ENCODE measurements at regions not wholly inside any gene's neighbourhood (a gene's known extent, or its start where the extent isn't known, plus 50 kb on each side); places are given as distances from the start of the nearest gene placed in this dataset.
"Not testable (repeated sequence)": the region's sequence is repeated elsewhere in the genome, so short reads cannot be mapped to it uniquely, and the experiment has no call there.

DNA sequence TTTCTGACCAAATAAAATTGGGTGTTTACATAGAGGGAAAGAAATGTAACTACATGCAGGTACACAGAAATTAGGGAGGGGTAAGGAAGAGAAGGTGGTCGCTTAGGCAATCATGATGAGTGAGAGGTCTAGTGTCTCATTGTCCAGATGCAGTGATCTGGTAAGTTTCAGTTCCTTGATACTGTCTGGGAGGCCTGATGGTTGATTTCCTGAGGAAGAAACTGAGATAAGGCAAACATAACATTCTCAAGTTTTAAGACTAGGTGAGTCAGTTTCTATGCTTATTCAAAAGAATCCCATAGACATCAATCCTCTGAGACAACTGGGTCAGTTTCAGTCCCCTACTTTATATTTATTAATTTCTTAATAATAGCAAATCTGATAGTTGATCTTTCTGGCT, 843.3 kb upstream of the CDH10 start:
- peaks cover 0 to 2% of the 10 kb centered on the region in 2 donors for H3K36me3 Mint-ChIP-seq (ENCODE audit: insufficient read depth in 2 of 2)

DNA sequence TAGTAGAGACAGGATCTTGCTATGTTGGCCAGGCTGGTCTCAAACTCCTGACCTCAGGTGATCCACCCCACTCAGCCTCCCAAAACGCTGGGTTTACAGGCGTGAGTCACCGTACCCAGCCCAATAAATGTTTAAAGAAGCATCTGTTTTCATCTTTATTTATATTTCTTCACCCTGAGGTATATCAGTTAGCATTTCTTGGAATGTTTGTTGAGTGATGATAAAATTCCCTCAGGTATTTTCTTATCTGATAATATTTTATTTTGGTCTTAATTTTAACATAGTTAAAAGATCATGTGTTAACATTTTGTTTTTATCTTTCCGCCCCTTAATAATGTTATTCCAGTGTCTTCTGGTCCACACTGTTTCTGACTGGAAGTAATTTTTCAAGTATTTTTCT, 839.6 kb upstream of the CDH10 start:
- Mint-ChIP-seq H3K27ac (no peak overlapping the region), H3K4me1 (ENCODE audit: low read depth) (no peaks in the 10 kb centered on the region), H3K9me3 (peaks cover 12 to 18% of the 10 kb centered on the region in 2 donors), H3K27me3 (ENCODE audit: low read depth) (no peaks in the 10 kb centered on the region), H3K4me3 (no peak overlapping the region), H3K36me3 (ENCODE audit: insufficient read depth in 2 of 2) (peaks cover 0 to 2% of the 10 kb centered on the region in 2 donors)
- DNase-seq (no peak), ATAC-seq (replicated peaks in 1 of 2) (no peak)

More for the DNA sequence above, 843.3 kb upstream of the CDH10 start:
- ATAC-seq (replicated peaks in 1 of 2) (no peak), DNase-seq (no peak)
- no peaks in the 10 kb centered on the region for H3K4me1 Mint-ChIP-seq (ENCODE audit: low read depth)
- H3K9me3 Mint-ChIP-seq, result peaks cover 12 to 15% of the 10 kb centered on the region in 2 donors
- H3K4me3 Mint-ChIP-seq, result no peak overlapping the region
- no peak overlapping the region for H3K27ac Mint-ChIP-seq
- no peaks in the 10 kb centered on the region for H3K27me3 Mint-ChIP-seq (ENCODE audit: low read depth)

DNA sequence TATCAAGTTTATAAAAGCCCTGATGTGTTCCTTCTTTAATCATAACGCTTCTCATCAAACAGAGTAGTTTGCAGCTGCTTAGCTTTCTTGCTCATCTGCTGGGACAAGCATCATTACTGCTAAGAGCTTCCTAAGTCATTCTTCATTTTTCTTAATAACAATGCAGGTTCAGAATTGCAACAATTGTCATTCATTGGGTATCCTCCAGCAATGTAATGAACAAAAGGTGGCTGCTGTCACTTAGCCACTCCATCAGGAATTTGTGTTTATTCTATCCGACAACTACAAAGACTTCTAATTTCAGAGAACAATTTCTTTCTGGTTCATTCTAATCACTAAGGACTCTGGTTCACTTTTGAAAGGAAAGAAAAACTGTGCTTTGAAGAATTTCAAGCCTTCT, 836.7 kb upstream of the CDH10 start:
- no peak for ATAC-seq (replicated peaks in 1 of 2)
- Mint-ChIP-seq H3K9me3 (peaks cover 8 to 11% of the 10 kb centered on the region in 2 donors), H3K36me3 (ENCODE audit: insufficient read depth in 2 of 2) (peaks cover 0 to 2% of the 10 kb centered on the region in 2 donors), H3K4me3 (no peak overlapping the region), H3K27me3 (ENCODE audit: low read depth) (no peaks in the 10 kb centered on the region), H3K27ac (no peak overlapping the region), H3K4me1 (ENCODE audit: low read depth) (no peaks in the 10 kb centered on the region)
- DNase-seq, result no peak

DNA sequence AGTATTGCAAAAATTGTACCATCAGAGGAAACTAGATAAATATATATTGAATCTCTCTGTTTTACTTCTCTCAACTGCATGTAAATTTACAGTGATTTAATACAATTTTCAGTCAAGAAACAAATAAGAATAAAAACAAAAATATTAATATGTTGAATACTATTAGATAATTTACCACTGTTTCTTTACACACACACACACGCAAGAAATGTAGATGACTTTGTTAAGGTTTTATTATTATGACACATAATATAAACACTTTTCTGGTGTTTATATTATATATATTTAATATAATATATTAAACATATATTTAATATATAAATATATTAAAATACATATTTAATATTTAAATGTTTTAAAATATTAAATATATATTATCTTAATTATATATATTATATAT, 814.3 kb upstream of the CDH10 start:
- peaks cover 10 to 14% of the 10 kb centered on the region in 2 donors for H3K9me3 Mint-ChIP-seq
- H3K4me3 Mint-ChIP-seq, result no peak overlapping the region
- H3K4me1 Mint-ChIP-seq (ENCODE audit: low read depth), result no peaks in the 10 kb centered on the region
- H3K36me3 Mint-ChIP-seq (ENCODE audit: insufficient read depth in 2 of 2), result peaks cover 0 to 4% of the 10 kb centered on the region in 2 donors
- no peak overlapping the region for H3K27ac Mint-ChIP-seq
- no peaks in the 10 kb centered on the region for H3K27me3 Mint-ChIP-seq (ENCODE audit: low read depth)
- DNase-seq (no peak), ATAC-seq (replicated peaks in 1 of 2) (no peak)

DNA sequence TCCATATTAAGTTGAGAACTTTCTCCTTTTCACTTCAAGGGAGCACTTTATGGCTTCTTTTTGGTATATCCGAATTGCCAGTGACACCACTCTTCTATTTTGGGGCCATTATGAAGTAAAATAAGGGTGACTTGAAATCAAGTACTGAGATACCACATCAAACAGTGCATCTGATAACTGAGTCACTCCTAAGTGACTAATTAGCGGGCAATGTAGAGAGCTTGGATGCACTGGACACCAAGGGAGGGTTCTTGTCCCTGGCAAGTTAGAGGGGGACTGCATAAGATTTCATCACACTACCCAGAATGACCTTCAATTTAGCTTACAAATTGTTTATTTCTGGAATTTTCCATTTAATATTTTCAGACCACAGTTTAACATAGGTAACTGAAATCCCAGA, 813.9 kb upstream of the CDH10 start:
- peak in 1 of 2 donors; percentile 37 for ATAC-seq (replicated peaks in 1 of 2)
- H3K9me3 Mint-ChIP-seq, result peaks cover 10 to 14% of the 10 kb centered on the region in 2 donors
- no peaks in the 10 kb centered on the region for H3K27me3 Mint-ChIP-seq (ENCODE audit: low read depth)
- DNase-seq, result no peak
- H3K27ac Mint-ChIP-seq, result no peak overlapping the region
- no peak overlapping the region for H3K4me3 Mint-ChIP-seq
- H3K4me1 Mint-ChIP-seq (ENCODE audit: low read depth), result no peaks in the 10 kb centered on the region
- H3K36me3 Mint-ChIP-seq (ENCODE audit: insufficient read depth in 2 of 2), result peaks cover 0 to 4% of the 10 kb centered on the region in 2 donors

DNA sequence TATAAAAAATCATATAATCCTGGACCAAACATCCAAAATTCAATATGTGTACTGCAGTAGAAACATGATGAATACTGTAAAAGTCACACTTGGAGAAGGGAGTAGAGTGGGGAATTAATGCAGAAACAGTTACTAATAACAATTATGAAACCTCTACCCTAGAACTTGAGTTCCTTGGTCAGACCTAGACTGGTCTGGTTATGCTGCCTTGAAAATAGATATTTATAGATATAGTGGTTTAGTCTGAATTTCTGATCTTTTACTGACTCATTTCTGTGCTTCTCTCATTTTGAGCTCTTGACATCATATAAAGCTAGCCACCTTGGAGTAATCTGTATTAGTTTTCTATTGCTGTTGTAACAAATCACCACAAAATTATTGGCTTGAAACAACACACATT, 808.7 kb upstream of the CDH10 start:
- no peak for DNase-seq
- ATAC-seq (replicated peaks in 1 of 2), result no peak
- Mint-ChIP-seq H3K27me3 (ENCODE audit: low read depth) (no peaks in the 10 kb centered on the region), H3K9me3 (peaks cover 5 to 8% of the 10 kb centered on the region in 2 donors), H3K27ac (no peak overlapping the region), H3K4me3 (no peak overlapping the region), H3K4me1 (ENCODE audit: low read depth) (no peaks in the 10 kb centered on the region), H3K36me3 (ENCODE audit: insufficient read depth in 2 of 2) (peaks cover 0 to 1% of the 10 kb centered on the region in 2 donors)

DNA sequence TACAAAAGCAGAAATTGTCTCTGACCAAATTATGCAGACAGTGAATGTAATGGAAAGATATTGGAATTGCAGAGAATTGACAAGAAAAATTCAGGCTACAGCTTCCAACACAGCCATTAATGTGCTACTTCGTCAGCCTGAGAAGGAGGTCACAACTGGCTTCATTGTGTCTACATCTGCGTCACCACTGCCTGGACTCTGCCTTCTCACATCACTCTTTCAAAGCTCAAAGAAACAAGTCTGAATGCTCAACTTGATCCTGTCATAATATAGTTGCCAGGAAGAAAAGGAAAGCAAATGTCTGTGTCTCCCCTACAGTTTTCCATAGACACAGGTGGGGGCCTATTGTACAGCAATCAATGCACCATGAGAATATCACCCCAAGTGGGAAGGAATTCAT, 806.5 kb upstream of the CDH10 start:
- Mint-ChIP-seq H3K4me1 (ENCODE audit: low read depth) (no peaks in the 10 kb centered on the region), H3K4me3 (no peak overlapping the region), H3K36me3 (ENCODE audit: insufficient read depth in 2 of 2) (no peaks in the 10 kb centered on the region), H3K9me3 (peaks cover 5% of the 10 kb centered on the region in 2 donors), H3K27me3 (ENCODE audit: low read depth) (no peaks in the 10 kb centered on the region), H3K27ac (no peak overlapping the region)
- ATAC-seq (replicated peaks in 1 of 2) (no peak), DNase-seq (no peak)

DNA sequence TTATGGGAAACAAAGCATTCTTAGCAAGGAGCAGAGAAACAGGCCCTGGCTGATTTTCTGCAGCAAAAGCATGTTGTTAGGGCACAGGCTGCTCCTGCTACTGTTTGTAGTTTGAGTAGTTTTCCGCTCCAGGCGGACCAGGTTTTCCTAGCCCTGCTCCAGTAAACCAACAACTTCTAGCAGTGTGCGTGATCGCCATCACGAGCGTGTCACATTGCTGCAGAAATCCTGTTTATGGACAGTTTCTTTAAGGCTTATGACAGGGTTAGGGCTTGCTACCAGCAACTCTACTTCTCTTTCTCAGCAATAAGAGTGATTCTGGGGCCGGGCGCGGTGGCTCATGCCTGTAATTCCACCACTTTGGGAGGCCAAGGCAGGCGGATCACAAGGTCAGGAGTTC, 803.9 kb upstream of the CDH10 start:
- Mint-ChIP-seq H3K27me3 (ENCODE audit: low read depth) (no peaks in the 10 kb centered on the region), H3K36me3 (ENCODE audit: insufficient read depth in 2 of 2) (peaks cover 0 to 1% of the 10 kb centered on the region in 2 donors), H3K27ac (no peak overlapping the region), H3K4me1 (ENCODE audit: low read depth) (no peaks in the 10 kb centered on the region), H3K9me3 (peaks cover 1 to 6% of the 10 kb centered on the region in 2 donors), H3K4me3 (no peak overlapping the region)
- DNase-seq, result no peak
- no peak for ATAC-seq (replicated peaks in 1 of 2)

DNA sequence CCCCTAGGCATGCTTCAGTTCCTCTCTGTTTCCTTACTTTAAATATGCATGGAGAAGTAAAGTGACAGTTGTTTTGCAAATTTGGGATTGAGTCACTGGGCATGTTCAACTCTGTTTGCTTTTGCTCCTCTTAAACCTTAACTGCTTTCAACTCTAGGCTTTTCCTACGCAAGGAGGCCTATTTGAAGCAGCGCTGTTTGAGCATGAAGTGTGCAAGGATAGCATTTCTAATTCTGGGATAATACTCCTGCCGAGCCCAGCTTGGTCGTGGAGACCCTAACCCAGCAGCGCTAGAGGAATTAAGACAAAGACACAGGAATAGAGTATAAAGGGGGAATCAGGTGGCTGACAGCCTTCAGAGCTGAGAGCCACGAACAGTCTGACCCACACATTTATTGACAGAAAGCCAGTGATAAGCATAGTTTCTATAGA, 803.4 kb upstream of the CDH10 start:
- H3K27me3 Mint-ChIP-seq (ENCODE audit: low read depth), result no peaks in the 10 kb centered on the region
- no peaks in the 10 kb centered on the region for H3K4me1 Mint-ChIP-seq (ENCODE audit: low read depth)
- H3K9me3 Mint-ChIP-seq, result peaks cover 0 to 6% of the 10 kb centered on the region in 2 donors
- no peak for DNase-seq
- no peak overlapping the region for H3K4me3 Mint-ChIP-seq
- no peak for ATAC-seq (replicated peaks in 1 of 2)
- H3K27ac Mint-ChIP-seq, result no peak overlapping the region
- H3K36me3 Mint-ChIP-seq (ENCODE audit: insufficient read depth in 2 of 2), result peaks cover 0 to 1% of the 10 kb centered on the region in 2 donors

DNA sequence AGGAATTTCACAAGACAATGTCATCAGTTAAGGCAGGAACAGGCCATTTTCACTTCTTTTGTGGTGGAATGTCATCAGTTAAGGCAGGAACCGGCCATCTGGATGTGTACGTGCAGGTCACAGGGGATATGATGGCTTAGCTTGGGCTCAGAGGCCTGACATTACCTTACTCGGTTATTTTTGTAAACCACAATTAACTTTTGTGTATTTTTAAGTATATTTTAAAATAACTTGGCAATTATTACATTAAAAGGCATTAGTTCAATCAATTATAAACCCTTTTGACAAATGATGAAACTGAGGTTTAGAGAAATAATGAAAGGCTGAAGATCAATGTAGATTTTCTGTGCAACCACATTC, 801.3 kb upstream of the CDH10 start:
- not testable (repeated sequence) for H3K9me3 Mint-ChIP-seq; H3K27me3 Mint-ChIP-seq (ENCODE audit: low read depth); H3K4me1 Mint-ChIP-seq (ENCODE audit: low read depth); H3K36me3 Mint-ChIP-seq (ENCODE audit: insufficient read depth in 2 of 2); H3K27ac Mint-ChIP-seq; H3K4me3 Mint-ChIP-seq; DNase-seq; ATAC-seq (replicated peaks in 1 of 2)

DNA sequence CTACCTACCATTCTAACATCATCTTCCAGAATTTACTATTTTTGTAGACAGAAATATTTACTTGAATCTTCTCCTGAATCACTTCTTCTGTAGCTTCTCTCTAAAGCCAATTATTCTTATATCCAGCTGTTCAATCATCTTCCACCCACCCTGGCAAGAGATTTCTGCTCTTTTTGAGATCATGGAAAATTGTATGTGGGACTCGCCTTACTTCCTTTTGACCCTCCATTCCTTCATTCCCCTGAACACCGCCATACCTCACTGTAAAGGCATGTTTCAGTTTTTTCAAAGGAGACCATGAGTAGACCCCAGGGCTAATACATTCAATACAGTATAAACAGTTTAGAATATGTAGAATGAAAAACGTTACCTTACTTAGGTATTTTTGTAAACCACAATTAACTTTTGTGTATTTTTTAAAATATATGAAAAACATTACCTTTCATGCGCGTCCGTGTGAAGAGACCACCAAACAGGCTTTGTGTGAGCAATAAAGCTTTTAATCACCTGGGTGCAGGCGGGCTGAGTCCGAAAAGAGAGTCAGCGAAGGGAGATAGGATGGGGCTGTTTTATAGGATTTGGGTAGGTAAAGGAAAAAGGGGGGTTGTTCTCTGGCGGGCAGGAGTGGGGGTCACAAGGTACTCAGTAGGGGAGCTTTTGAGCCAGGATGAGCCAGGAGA, 800.7 kb upstream of the CDH10 start:
- H3K27ac Mint-ChIP-seq; H3K4me1 Mint-ChIP-seq (ENCODE audit: low read depth); DNase-seq; H3K4me3 Mint-ChIP-seq; H3K27me3 Mint-ChIP-seq (ENCODE audit: low read depth); ATAC-seq (replicated peaks in 1 of 2); H3K9me3 Mint-ChIP-seq; H3K36me3 Mint-ChIP-seq (ENCODE audit: insufficient read depth in 2 of 2): not testable (repeated sequence)

DNA sequence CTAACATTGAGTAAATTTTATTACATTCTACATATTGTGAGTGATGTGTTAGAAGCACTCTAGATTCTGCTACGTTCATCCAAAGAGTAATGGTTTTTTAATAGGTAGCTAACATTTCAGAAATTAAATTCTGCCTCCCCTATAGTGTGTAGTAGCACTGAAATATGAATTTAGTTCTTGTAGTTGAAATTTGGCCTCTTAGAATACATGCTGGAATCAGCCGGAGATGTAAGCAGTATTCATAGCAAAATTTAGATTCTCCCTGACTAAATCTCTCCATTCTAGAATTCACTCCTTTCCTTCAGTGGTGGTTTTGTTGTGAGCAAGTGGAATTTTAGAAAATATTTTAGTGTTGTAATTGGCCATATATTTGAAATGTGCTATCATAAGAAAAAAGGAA, 799.9 kb upstream of the CDH10 start:
- peaks cover 0 to 1% of the 10 kb centered on the region in 2 donors for H3K36me3 Mint-ChIP-seq (ENCODE audit: insufficient read depth in 2 of 2)
- no peaks in the 10 kb centered on the region for H3K27me3 Mint-ChIP-seq (ENCODE audit: low read depth)
- no peaks in the 10 kb centered on the region for H3K4me1 Mint-ChIP-seq (ENCODE audit: low read depth)
- no peak for DNase-seq
- peaks cover 2 to 6% of the 10 kb centered on the region in 2 donors for H3K9me3 Mint-ChIP-seq
- no peak for ATAC-seq (replicated peaks in 1 of 2)
- H3K4me3 Mint-ChIP-seq, result no peak overlapping the region
- H3K27ac Mint-ChIP-seq, result no peak overlapping the region

DNA sequence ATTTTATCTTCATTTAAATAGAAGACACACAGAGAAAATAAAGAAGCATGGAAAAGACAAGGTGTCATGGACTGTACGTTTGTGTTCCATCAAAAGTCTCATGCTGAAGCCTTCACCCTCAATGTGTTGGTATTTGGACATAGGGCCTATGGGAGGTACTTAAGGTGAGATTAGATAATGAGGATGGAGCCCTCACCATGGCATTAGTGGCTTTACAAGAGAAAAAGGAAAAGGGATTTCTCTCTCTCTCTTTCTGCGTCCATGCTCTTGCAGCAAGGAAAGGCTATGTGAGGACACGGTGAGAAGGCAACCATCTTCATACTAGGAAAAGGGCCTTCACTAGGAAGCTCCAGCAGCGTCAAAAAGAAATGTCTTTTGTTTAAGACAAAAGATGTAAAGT, 797.0 kb upstream of the CDH10 start:
- DNase-seq (no peak), ATAC-seq (replicated peaks in 1 of 2) (no peak)
- Mint-ChIP-seq H3K4me3 (no peak overlapping the region), H3K36me3 (ENCODE audit: insufficient read depth in 2 of 2) (peaks cover 0 to 1% of the 10 kb centered on the region in 2 donors), H3K4me1 (ENCODE audit: low read depth) (no peaks in the 10 kb centered on the region), H3K9me3 (peaks cover 6 to 7% of the 10 kb centered on the region in 2 donors), H3K27ac (no peak overlapping the region), H3K27me3 (ENCODE audit: low read depth) (no peaks in the 10 kb centered on the region)

DNA sequence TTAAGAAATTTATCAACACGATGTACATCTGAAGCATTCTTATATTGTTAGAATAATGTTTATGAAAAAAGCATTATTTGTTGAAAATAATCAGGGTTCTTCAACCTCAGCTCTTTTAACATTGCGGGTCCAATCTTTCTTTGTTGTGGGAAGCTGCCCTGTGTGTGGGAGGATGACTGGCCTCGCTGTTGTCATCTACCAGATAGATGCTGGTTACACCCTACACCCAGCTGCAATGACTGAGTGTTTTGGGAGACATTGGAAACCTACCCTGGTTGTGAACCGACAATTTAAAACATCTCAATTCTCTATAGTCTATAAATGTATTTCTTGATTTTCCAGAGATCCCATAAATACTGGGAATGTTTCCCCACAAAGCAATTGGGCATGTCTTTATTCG, 794.2 kb upstream of the CDH10 start:
- H3K36me3 Mint-ChIP-seq (ENCODE audit: insufficient read depth in 2 of 2), result peaks cover 0 to under 1% of the 10 kb centered on the region in 2 donors
- H3K4me1 Mint-ChIP-seq (ENCODE audit: low read depth), result no peaks in the 10 kb centered on the region
- no peak for ATAC-seq (replicated peaks in 1 of 2)
- H3K27me3 Mint-ChIP-seq (ENCODE audit: low read depth), result no peaks in the 10 kb centered on the region
- H3K9me3 Mint-ChIP-seq, result peaks cover 2 to 7% of the 10 kb centered on the region in 2 donors
- no peak overlapping the region for H3K27ac Mint-ChIP-seq
- no peak overlapping the region for H3K4me3 Mint-ChIP-seq
- no peak for DNase-seq

Measured in activated T-cell treated with anti-CD3 and anti-CD28 coated beads, Interleukin-2, amount 50 U/mL, for 72 hours (primary cell).